HG02981 (cell line): ENCODE measurements at regions not wholly inside any gene's neighbourhood (a gene's known extent, or its start where the extent isn't known, plus 50 kb on each side); places are given as distances from the start of the nearest gene placed in this dataset.

Source experiments
- ATAC-seq: cut with Tn5 transposase; IDR thresholded peaks from one replicate; pipeline ENCODE4 v1.9.1; 2021; ENCODE audit warnings: mild to moderate bottlenecking, moderate library complexity; ENCODE audit not compliant: unreplicated experiment

DNA sequence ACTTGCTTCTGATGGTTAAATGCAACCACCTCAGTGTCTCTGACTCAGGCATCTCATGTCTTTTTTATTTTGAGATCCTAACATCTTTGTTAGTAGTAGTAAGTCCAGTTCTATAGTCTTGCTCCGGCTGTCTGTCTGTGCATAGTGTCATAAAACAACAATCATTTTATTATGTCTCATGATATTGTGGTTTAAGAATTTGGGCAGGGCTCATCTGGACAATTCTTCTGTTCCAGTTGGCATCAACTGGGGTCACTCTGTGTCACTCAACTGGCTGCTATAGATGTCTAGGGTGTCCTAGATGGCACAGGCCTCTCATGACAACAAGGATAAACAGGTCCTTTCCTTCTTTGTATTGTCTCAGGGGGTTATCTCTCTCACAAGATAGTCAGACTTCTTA, 299.6 kb upstream of the ZNF521 start:
- ATAC-seq, result no peak

DNA sequence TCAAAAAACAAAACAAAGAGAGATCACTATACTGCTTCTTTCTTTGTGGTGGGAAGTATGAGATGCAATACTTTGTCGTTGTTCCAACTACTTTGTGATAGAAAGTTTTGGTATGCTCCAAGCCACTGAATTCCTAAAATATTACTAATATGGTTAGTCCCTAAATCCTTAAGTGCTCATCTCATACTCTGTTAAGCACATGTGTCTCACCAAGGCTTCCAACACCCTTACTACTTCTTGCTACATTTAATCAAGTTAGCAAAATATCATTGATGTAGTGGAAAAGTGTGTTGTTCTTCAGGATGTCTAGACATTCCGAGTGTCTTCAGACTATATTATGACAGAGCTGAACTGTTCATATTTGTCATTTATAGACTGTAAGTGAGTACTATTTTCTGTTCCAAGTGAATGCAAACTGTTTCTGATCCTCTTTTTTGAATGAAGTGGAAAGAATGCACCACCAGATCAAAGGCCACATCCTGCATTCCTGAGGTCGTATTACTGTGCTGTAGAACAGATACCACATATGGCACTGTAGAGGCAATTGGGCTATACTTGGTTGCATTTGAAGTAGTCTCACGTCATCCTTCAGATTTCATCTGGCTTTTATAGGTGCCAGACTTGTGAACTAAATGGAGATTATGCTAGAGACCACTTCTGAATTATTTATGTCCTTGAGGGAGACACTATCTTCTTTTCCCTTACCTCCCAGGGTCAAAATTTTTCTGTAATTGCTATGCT, 298.4 kb upstream of the ZNF521 start:
- no peak for ATAC-seq

DNA sequence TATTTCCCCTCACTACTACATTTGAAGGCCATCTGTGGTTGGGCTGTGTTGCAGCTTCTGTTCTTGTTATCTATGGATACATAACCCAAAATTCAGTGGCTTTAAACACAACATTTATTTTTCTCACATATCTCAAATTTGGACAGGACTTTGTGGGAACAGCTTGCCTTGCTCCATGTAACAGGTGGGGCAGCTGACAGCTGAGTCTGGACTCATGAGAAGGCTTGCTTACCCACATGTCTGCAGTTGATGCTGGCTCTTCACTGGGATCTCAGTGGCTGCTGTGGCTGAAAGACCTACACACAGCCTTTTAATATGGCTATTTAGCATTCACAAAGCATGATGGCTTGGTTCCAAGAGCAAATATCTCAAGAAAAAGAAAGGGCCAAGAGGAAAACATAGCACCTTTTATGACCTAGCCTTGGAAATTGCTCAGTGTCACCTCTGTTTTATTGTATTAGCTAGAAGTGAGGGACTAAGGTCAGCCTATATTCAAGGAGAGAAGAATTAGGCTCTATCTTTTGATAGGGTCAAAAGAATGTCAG, 296.8 kb upstream of the ZNF521 start:
- ATAC-seq, result no peak

DNA sequence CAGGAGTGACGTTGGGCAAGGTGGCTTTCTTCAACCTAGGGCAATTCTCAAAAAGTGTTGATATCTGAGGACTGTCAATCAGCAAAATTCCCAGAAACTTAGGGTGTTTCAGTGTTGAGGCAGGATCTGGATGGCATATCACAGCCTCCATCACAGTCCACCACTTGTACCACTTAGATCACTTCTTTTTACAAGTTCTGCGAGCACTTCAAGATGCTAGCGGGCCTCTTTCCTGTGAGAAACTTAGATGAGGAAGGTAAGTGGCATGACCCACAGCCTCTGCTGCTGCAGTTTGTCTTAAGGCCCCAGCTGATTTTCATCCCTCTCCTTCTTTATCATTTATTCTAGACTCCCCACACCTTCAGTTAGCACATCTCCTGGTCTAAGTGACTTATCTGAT, 295.4 kb upstream of the ZNF521 start:
- ATAC-seq, result no peak

DNA sequence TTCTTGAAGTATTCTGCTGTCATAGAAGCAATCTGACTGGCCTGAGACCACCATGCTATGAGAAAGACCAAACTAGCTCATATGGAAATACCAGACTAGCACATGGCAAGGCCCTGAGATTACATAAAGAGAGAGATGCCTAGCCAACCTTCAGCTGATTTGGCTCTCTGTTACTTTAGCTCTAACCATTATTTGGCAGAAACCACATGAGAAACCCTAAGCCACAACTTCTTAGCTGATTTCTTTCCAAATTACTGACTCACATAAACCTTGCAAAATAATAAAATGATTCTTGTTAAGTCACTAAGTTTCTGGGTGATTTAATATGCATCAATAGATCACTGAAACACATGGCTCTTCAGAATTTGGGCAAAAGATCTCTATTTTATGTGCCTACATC, 295.0 kb upstream of the ZNF521 start:
- ATAC-seq, result no peak

DNA sequence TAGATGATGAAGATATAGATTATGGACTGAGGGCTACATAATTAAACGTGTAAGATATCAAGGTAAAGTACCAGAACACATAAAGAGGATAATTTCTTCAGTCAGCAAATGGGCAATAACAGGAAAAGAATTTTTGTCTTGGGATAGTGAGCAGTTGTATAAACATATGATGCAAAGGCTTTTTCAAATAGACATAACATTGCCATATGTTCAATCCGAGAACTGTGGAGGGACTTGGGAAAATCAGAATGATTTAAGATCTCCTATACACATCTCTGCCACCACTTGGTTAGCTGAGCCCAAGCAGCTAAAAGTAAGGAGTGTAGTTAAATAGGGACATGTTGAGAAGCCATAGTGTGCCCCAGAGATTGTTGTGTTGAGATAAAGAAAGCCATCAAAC, 287.6 kb upstream of the ZNF521 start:
- no peak for ATAC-seq

DNA sequence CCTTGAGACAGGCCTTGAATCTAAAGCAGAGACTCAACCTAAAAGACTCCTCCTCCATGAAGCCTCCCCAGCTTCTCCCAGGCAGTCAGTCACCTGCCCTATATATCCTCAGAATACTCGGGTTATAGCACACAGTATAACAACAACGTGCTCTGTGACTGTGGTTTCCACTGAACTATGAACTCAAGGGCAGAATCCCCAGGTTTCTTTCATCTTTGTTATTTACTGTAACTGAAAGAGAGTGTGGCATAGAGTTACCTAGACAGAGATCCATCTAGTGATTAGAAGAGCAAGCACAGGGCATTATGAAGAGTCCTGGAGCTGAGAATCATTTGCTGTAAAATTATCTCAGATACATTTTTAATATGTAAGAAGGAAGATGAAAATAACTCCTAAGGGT, 281.6 kb upstream of the ZNF521 start:
- no peak for ATAC-seq

DNA sequence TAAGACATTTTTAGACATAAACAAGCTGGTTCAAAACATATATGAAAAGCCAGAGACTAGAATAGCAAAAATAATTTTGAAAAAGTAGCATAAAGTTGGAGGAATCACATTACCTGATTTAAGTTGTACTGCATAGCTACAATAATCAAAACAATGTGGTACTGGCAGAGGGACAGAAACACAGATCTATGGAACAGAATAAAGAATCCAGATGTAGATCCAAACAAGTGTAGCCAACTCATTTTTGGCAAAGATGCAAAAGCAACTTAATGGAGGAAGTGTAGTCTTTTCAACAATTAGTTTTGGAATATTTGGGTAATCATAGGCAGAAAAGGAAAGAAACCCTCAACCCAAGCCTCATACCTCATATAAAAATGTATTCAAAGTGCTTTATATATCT, 278.7 kb upstream of the ZNF521 start:
- no peak for ATAC-seq

DNA sequence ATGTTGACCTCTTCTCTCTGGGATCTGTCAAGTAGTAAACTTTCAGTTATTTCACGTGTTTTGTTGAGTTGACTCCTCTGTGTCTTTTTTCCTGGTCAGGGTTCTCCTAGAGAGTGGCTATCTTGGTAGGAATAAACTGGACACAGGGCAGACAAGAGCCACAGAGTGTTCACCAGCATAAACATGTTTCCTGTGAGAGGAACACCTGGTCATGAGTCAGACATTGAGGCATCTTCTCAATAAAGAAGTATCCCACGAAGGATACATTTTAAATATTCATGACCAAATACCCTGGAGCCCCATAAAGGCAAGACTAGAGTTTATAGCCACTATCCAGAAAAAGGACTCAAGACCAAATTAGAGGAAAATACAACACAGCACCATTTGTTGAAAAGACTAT, 269.7 kb upstream of the ZNF521 start:
- no peak for ATAC-seq

DNA sequence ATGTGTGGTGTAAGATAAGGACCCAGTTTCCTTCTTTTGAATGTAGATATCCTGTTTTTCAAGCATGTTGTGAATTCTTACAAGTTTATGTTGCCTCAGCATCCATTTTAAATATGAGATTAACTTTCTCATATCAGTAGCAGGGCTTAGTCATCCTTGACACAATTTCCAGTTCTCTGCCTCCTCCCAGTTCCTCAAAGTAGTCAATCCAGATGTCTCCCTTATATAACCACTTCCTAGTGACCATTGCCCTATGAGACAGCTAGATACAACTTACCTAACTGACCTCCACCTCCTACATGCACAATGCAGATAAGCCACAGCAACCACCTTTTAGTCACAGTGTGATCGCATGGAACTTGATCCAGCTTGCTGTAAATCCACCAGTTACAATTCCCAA, 269.2 kb upstream of the ZNF521 start:
- ATAC-seq, result no peak

DNA sequence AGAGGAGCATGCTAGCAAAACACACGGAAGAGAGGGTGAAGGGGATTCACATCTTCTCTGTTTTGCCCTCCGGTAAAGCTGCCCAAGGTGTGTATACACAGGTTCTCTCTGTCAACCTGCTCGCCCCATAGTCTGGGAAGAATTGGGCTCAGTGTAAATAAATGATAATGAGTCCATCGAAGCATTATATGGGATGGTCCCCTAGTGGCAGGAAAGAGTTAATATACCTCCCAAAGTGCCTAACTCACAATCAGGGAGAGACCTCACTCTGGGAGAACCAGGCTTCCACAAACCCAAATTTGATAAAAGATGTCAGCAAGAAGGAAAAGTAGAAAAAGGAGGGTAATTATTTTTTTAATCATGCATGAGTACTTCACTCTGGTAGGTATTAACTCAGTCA, 262.2 kb upstream of the ZNF521 start:
- ATAC-seq, result no peak

DNA sequence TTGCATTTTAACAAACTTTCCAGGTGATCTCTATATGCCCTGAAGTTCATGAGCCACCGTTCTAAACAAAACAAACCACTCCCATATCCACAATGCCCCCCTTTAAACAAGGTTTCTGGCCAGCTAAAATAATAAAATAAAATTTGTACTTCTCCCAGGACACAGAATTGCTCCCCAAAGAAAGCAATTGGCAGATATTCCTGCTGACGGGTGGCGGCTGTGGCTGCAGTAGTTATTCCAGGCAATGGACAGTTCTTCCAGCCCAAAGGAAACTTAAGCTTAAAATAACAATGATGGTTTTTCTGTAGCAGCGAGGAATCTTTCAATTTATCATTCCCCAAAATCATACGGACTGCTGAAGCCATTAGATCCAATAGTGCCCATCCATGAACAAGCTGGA, 260.5 kb upstream of the ZNF521 start:
- no peak for ATAC-seq

DNA sequence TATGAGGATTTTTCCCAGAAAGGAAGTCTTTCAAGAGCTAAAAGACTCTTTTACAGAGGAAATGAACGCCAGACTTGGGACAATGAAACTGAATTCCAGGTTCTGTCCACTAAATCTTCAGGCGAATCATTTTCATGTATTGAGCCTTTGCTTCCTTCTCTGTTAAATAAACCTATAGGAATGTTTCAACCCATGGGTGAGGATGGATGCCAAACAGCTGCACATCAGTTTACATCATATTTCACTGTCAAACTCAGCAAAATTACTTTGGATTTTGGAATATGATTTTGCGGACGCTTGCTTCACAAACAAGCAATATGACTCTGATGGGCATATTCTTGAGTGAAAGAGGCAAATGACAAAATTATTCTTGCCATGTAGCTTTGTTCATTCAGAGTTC, 256.1 kb upstream of the ZNF521 start:
- ATAC-seq, result no peak

DNA sequence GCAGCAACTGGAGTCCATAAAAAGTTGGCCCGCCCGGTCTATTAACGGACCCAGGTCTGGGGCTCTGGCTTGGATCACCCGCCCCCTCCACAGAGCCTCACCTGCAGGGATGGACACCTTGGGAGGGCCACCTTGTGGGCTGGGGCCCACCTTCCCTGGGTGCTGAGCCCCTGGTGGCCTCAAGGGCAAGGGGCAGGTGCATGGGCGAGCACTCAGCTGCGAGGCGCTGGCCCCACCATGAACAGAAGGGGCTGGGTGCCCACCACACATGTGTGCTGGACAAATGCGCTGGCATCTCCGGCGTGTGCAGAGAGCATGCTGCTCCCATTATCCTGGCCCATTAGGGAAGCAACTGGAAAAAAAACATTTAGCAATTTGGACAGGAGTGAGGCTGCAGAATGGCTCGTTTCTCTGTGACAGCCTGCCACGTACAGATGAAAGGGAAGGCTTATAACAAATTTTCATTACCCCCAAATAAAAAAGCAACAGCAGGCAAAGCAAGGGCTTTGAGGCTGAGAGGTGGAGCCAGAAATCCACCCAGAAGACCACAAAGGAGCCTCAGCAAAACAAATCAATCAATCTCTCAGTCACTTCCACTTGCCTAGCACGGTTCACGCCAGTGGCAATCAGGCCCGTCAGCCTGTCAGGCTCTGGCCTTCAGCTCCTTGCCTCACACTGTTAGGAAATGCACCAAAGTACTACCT, 253.1 kb upstream of the ZNF521 start:
- no peak for ATAC-seq

DNA sequence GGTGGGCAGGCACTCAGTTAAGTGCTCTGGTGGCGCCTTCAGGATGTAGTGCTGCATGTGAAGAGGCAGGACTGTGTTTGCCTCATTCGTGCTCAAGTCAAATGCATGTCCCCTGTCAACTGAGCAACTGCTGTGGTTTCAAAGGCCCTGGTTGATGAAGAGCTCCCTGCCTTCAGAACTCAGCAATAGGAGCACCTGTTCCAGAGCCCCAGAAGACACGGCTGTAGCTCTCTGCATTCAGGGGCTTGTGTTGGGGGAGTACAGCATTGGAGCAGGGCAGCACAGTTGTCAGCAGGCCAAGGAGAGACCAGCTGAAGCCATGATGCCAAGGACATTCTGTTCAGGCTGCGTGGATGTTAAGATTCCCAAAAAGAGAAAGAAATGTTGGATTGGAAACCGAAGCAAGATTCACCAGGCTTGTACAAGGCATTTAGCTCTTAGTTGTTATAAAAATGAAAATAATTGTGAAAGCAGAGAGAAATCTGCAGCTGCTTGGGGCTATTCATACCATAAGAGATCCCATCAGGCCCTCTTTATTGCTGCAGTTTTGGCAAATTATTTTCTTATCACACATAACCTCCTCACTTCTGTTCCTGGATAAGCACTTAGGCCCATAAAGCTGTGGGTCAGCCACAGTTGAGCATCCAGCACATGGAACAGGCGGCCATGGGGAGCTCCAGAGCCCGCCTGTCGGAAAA, 252.4 kb upstream of the ZNF521 start:
- ATAC-seq, result no peak

DNA sequence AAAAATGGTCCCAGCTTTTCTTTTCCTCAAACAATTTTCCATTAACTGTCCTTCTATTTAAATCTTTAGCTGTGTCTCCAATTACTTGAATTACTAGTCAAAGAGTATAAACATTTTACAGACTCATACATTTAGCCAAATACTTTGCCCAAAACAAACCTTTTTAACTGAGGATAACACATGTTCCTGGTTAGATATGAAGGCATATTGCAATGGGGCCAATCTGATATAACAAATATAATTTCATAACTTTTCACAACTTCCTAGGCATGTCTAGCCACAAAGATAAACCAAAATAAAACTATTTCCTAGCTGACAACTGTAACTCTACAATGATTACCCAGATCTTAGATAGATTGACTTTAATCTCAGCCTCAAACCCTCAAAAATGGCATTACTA, 247.5 kb upstream of the ZNF521 start:
- no peak for ATAC-seq

DNA sequence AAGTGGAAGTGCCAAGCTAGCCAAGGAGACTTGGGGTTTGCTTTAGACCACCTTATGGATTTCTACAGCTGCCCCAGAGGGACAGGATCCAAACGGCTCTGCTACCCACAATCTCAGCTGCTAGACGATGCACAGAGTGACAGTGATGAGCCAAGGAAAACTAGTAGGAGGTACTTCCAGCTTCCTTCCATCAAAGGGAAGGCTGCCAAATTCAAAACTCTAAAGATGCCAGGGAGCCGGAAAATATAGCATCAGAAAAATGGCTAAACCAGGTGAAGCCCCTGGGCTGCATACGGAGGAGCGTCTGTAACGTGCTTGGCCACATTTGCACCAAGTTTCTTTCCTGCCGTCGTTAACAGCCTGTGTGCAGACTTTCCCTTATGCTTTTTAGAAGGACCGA, 245.5 kb upstream of the ZNF521 start:
- no peak for ATAC-seq

DNA sequence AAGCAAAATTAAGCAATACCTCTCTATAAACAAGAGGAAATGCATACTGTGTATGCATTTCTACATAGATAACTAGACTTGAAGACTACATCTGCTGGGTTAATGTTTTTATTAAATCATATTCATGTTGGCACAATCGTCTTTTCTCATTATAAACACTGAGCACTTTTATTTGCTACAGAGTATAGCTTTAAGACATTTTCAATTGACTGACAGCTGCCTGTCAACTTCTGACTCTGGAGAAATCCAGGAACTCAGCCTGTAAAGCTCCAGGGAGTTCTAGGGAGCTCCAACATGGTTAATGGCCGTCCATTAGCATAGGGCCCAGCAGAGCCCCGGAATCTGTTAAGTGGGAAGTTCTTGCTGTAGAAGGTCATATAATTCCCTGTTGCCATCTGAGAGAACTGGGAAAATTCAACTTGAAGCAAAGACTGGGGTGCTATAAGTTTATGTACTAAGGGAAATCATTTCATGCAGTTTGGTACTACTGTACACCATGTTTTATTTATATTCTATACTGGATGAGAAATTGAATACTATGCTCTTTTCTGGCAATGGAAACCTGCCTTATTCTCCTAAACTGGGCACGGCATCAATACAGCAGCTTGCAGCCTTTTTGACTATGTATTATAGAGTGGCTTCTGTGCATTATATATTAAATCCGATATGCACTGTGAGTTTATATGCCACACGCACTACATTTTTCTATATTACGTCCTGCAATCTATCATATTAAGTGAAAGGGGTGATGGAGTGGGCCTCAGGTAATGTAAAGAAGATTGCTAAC, 243.5 kb upstream of the ZNF521 start:
- ATAC-seq, result no peak

DNA sequence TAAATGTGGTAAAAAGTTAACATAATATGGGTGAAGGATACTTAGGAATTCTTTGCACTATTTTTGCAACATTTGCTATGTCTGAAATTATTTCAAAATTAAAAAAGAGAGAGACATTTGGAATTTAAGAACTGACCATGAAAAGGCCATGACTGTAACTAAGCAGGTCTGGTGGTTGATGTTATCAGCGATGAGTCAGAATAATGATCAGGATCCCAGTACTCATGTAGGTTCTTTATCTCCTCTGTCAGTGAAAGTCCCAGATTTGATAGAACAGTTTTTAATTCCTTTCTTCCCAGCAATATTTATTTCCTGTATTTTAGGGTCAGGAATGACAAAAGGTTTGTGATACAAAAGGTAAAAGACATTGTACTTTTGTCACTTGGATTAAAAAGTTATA, 242.4 kb upstream of the ZNF521 start:
- no peak for ATAC-seq

DNA sequence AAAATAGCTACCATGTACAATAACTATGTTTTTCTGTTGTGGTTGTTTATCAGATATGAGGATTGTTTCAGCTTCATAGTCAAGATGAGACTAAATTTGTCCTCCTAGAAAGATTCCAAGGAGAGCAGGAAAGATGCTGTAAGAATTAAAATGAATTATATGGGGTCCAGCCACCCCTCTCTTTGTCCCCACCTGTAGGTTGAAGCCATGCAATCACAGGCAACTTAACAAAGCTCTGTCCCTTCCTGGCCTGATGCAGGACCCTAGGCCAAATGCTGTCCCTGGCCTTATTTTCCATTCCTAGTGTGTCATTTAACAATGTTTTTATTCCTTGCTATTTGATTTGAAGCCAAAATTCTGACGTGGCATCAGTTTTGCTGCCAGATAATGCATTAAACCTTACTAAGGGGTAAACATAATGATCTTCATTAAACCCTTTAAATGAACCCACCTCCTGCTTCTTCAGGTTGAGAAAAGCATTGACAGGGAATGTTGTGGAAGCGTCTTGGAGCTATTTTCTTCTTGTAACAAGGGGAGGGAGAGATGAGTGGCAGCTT, 240.9 kb upstream of the ZNF521 start:
- no peak for ATAC-seq

DNA sequence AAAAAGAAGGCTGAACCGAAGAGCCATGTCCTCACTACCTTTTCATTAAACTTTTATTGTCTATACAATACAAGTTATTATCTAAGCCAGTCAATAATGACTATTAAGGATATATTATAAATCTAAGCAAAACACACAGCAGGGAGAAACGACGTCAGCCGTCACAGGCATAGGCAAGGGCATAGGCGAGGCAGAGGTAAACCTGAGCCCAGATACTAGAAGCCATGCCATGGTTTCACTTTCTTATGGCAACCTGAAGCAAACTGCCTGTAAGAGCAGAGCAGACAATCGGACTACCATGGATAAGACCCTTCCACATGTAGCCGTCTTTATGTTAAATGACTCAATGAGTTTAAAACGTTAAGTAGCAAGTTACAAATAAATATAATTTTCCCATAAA, 238.5 kb upstream of the ZNF521 start:
- ATAC-seq, result no peak
